Mesothelial cell of epicardium (in vitro differentiated cells): ENCODE measurements at regions not wholly inside any gene's neighbourhood (a gene's known extent, or its start where the extent isn't known, plus 50 kb on each side); places are given as distances from the start of the nearest gene placed in this dataset.

ENCODE experiments used
- DNase-seq, 2 experiments: peaks; one replicate each; pipeline ENCODE4 v3.0.0; 2021; ENCODE audit warnings: low spot score in 2 of 2; ENCODE audit not compliant: unreplicated experiment in 2 of 2
- H3K27ac Mint-ChIP-seq: 2 replicates; pipeline ENCODE4 v1.8.0; 2021; ENCODE audit warnings: mixed read lengths
- H3K27me3 Mint-ChIP-seq: 2 replicates; pipeline ENCODE4 v1.8.0; 2021; ENCODE audit warnings: low read depth, mixed read lengths
- H3K36me3 Mint-ChIP-seq: 2 replicates; pipeline ENCODE4 v1.8.0; 2021; ENCODE audit warnings: mixed read lengths
- H3K4me1 Mint-ChIP-seq: 2 replicates; pipeline ENCODE4 v1.8.0; 2021; ENCODE audit warnings: mixed read lengths
- H3K4me3 Mint-ChIP-seq: 2 replicates; pipeline ENCODE4 v1.8.0; 2021; ENCODE audit warnings: mild to moderate bottlenecking, moderate library complexity, mixed read lengths
- H3K9me3 Mint-ChIP-seq: 2 replicates; pipeline ENCODE4 v1.8.0; 2021; ENCODE audit warnings: mixed read lengths
- TF ChIP-seq, protein P1 (sequence below): fragments of 200-600 bp; sonication (generic); IDR thresholded peaks from one replicate; pipeline ENCODE4 v1.5.0; 2021; ENCODE audit warnings: antibody characterized with exemption; ENCODE audit not compliant: unreplicated experiment

- no peaks in the 10 kb centered on the region for H3K27me3 Mint-ChIP-seq
- H3K4me1 Mint-ChIP-seq = peaks cover 40% of the 10 kb centered on the region
- no peak overlapping the region for H3K4me3 Mint-ChIP-seq
- no peak overlapping the region for H3K27ac Mint-ChIP-seq
- no peaks in the 10 kb centered on the region for H3K9me3 Mint-ChIP-seq
- no peak for DNase-seq
- TF ChIP-seq, protein P1, sequence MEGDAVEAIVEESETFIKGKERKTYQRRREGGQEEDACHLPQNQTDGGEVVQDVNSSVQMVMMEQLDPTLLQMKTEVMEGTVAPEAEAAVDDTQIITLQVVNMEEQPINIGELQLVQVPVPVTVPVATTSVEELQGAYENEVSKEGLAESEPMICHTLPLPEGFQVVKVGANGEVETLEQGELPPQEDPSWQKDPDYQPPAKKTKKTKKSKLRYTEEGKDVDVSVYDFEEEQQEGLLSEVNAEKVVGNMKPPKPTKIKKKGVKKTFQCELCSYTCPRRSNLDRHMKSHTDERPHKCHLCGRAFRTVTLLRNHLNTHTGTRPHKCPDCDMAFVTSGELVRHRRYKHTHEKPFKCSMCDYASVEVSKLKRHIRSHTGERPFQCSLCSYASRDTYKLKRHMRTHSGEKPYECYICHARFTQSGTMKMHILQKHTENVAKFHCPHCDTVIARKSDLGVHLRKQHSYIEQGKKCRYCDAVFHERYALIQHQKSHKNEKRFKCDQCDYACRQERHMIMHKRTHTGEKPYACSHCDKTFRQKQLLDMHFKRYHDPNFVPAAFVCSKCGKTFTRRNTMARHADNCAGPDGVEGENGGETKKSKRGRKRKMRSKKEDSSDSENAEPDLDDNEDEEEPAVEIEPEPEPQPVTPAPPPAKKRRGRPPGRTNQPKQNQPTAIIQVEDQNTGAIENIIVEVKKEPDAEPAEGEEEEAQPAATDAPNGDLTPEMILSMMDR = no peak
- H3K36me3 Mint-ChIP-seq = no peaks in the 10 kb centered on the region
Measured at GRCh38 chr20:56805966-56806365, 176.9 kb downstream of the TFAP2C start.

- Mint-ChIP-seq H3K4me1 (peaks cover 36% of the 10 kb centered on the region), H3K27me3 (no peaks in the 10 kb centered on the region), H3K9me3 (peaks cover 5% of the 10 kb centered on the region), H3K27ac (no peak overlapping the region), H3K4me3 (no peak overlapping the region), H3K36me3 (no peaks in the 10 kb centered on the region)
- TF ChIP-seq, protein P1 = no peak
- no peak for DNase-seq
Measured at GRCh38 chr20:56806952-56807517, 177.9 kb downstream of the TFAP2C start.

DNA sequence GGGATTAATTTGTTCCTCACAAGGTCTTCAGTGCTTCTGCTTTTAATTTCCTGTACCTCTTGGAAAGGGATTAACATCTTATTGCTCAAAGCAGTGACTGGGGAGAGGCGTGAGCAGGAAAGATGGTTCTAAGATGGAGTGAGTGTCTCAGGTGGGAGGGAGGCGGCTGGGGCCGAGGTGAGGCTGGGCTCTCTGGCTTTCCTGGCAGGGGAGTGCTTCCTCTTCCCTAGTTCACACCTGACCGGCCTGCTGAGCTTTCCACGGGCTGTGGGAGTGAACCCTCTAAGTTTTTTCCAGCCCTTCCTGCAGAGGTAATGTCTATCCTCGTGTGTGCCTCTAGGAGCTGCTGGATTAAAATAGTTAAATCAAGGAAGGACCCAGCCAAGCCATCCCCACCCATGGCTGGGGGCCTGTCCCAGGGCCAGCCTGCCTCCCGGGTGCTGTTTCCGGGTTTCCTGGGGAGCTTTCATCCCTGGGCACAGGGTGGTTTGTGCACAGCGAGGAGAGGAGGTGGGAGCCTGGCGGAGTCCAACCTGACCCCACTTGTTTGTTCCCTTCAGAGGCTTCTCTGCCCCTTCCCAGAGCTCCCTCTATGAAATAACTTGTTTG, 179.1 kb downstream of the TFAP2C start:
- Mint-ChIP-seq H3K36me3 (no peaks in the 10 kb centered on the region), H3K4me1 (peaks cover 27% of the 10 kb centered on the region), H3K4me3 (no peak overlapping the region), H3K27me3 (no peaks in the 10 kb centered on the region), H3K27ac (peak overlapping the region; percentile 69), H3K9me3 (peaks cover 5% of the 10 kb centered on the region)
- TF ChIP-seq, protein P1 = no peak
- DNase-seq = no peak

DNA sequence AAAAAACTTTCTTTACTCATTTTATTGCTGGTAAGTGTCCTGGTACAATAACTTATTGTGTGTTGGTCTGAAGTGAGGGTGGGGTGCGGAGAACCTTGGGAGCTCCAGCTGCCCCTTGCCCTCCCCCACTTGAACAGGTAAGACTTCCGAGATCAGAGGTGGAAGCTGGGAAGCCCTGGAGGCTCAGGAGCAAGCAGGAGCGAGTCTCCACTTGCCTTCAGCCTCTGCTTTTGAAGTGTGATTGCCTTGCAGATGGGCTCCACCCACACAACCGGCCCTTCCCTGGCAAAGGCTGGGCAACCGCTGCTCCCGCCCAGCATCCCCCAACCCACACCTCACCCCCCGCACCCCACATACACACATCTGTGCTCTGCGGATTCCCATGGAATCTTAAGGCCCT, 179.6 kb downstream of the TFAP2C start:
- Mint-ChIP-seq H3K9me3 (peaks cover 5% of the 10 kb centered on the region), H3K4me3 (no peak overlapping the region), H3K36me3 (no peaks in the 10 kb centered on the region), H3K4me1 (peaks cover 27% of the 10 kb centered on the region), H3K27me3 (no peaks in the 10 kb centered on the region), H3K27ac (peak overlapping the region; percentile 69)
- DNase-seq = no peak
- TF ChIP-seq, protein P1 = no peak

DNA sequence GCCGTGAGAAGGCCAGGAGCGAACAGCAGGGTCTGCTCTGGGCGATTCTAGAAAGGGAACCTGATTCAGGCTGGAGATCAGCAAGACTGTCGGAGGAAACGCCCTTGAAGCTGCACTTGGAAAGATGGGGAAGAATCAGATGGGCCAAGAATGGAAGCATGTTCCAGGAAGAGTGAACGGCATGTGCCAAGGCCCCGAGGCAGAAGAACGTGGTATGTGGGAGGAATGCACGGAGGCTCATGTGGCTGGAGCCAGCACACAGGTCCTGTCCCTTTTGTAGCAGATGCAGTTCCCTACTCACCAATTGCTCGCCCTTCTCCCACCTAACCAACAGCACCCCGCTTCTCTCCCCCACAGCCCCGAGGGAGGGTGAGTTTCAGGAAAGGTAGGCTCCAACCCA, 180.6 kb downstream of the TFAP2C start:
- no peaks in the 10 kb centered on the region for H3K27me3 Mint-ChIP-seq
- peaks cover 27% of the 10 kb centered on the region for H3K4me1 Mint-ChIP-seq
- no peak overlapping the region for H3K4me3 Mint-ChIP-seq
- H3K9me3 Mint-ChIP-seq = peaks cover 5% of the 10 kb centered on the region
- TF ChIP-seq, protein P1 = no peak
- no peaks in the 10 kb centered on the region for H3K36me3 Mint-ChIP-seq
- no peak overlapping the region for H3K27ac Mint-ChIP-seq
- DNase-seq = no peak
